ENCODE measurements at regions not wholly inside any gene's neighbourhood (a gene's known extent, or its start where the extent isn't known, plus 50 kb on each side); places are given as distances from the start of the nearest gene placed in this dataset.

DNA sequence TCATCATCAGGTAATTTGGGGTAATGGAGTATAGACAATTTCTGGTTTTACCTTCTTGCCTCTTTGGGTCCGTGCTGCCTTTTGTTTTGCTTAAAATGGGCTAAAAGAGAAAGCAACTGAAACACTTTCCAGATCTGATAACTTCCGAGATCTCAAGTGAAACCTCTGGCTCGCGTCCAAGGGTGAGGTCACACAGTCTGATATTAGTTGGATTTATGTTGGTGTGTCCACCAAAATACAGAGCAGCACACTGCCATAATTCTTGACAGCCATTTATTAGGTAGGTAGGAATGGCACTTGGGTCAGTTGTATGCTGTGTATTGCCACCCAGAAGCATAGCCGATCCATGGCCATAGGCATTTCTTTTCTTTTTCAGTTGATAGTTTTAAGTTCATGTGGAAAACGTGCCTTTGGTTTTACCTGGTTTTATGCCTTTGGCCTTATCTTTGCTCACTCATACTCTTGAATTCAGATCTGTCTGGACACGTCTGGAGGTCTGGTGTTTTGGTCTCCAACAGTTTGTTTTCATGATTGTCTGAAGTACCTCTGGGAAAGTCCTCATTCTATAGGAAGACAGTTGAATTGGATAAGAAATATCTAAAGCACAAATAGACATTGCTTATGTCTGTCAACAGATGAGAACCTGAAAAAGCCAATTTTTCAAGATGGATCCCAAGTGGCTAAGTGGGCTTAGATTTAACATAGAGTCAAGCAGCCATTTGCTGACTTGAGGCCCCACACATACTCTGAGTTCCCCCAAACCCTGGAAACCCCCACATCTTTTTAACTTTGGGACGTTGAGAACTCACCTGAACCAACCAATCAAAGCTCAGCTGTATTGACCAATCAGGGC, 320.8 kb downstream of the SOX4 start:
- TF ChIP-seq, protein P1, sequence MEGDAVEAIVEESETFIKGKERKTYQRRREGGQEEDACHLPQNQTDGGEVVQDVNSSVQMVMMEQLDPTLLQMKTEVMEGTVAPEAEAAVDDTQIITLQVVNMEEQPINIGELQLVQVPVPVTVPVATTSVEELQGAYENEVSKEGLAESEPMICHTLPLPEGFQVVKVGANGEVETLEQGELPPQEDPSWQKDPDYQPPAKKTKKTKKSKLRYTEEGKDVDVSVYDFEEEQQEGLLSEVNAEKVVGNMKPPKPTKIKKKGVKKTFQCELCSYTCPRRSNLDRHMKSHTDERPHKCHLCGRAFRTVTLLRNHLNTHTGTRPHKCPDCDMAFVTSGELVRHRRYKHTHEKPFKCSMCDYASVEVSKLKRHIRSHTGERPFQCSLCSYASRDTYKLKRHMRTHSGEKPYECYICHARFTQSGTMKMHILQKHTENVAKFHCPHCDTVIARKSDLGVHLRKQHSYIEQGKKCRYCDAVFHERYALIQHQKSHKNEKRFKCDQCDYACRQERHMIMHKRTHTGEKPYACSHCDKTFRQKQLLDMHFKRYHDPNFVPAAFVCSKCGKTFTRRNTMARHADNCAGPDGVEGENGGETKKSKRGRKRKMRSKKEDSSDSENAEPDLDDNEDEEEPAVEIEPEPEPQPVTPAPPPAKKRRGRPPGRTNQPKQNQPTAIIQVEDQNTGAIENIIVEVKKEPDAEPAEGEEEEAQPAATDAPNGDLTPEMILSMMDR (IDR thresholded peaks at IDR 0.05): no peak
- TF ChIP-seq POLR2A (IDR thresholded peaks at IDR 0.05): no peak
